Gastrocnemius medialis (tissue), 4 donors: ENCODE measurements at regions not wholly inside any gene's neighbourhood (a gene's known extent, or its start where the extent isn't known, plus 50 kb on each side); places are given as distances from the start of the nearest gene placed in this dataset.

Experiments
- CTCF ChIP-seq, 5 experiments: fragments of 450-650 bp in 3 of 5; fragments of 200-600 bp in 2 of 5; sonication (generic) in 2 of 5; IDR thresholded peaks in 4 of 5; conservative IDR thresholded peaks in 1 of 5; 1 replicate in 4 of 5; 2 replicates in 1 of 5; pipeline ENCODE4 v1.5.1; 2016 to 2019; ENCODE audit warnings: antibody characterized with exemption in 5 of 5, mild to moderate bottlenecking in 3 of 5, moderate library complexity in 3 of 5
- POLR2A ChIP-seq, 2 donors: fragments of 450-650 bp; IDR thresholded peaks; one replicate each; pipeline ENCODE4 v1.6.1; 2017; ENCODE audit warnings: antibody characterized with exemption in 2 of 2, mild to moderate bottlenecking in 2 of 2, moderate library complexity in 2 of 2

- TF ChIP-seq CTCF (IDR thresholded peaks at IDR 0.05 in 4 of 5, conservative IDR thresholded peaks at IDR 0.05 in 1 of 5) (no peak), POLR2A (IDR thresholded peaks at IDR 0.05) (no peak)
Measured at GRCh38 chr1:67947114-67947513, 103.3 kb downstream of the DIRAS3 start.
